ENCODE measurements at regions not wholly inside any gene's neighbourhood (a gene's known extent, or its start where the extent isn't known, plus 50 kb on each side); places are given as distances from the start of the nearest gene placed in this dataset.

GRCh38 chr17:22242472-22242871 lies 550.1 kb downstream of the KCNJ18 start:
- no peak for TF ChIP-seq CTCF (IDR thresholded peaks at IDR 0.05)
- TF ChIP-seq POLR2A (IDR thresholded peaks at IDR 0.05), result no peak

Measured in vagina (tissue), 2 donors.